ENCODE measurements at regions not wholly inside any gene's neighbourhood (a gene's known extent, or its start where the extent isn't known, plus 50 kb on each side); places are given as distances from the start of the nearest gene placed in this dataset.

DNA sequence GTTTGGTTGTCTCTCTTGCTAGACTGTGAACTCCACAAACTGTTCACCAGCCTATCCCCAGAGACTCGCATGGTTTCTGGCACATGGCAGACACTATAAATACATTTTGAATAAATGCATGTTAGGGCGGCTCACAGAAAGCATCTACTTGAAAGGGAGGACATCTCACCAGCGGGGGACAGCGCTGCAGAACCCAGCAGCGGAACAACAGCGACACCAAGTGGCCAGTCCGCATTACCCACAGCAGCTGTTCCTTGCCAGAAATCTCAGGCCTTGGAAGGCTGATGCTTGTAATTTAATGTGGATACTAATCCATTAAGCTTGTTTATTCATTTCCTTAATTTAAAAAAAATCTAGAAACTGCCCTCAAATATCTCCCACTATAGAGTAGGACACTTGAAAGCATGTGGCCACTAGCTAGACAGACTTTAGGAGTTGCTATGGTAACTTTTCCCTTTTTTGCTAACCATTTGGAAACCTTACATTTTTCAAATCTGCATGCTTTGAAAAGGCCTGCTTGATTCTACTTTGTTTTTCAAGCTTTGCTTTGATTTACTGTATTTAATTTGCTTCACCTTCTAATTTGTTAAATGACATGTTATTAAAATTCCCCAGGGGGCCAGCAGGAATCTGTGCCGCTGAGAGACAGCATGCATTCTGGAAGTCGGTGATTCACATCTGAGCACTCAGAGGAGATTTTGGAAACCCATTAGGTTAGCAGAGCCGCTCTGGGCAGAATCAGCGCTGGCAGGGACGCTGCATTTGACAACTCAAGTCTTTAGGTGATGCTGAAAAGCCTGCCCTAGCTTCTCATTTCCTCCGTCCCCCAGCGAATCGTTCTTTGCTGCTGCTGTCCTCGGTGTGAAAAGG is 63.5 kb upstream of the SSX2IP start:
- TF ChIP-seq, protein P1, sequence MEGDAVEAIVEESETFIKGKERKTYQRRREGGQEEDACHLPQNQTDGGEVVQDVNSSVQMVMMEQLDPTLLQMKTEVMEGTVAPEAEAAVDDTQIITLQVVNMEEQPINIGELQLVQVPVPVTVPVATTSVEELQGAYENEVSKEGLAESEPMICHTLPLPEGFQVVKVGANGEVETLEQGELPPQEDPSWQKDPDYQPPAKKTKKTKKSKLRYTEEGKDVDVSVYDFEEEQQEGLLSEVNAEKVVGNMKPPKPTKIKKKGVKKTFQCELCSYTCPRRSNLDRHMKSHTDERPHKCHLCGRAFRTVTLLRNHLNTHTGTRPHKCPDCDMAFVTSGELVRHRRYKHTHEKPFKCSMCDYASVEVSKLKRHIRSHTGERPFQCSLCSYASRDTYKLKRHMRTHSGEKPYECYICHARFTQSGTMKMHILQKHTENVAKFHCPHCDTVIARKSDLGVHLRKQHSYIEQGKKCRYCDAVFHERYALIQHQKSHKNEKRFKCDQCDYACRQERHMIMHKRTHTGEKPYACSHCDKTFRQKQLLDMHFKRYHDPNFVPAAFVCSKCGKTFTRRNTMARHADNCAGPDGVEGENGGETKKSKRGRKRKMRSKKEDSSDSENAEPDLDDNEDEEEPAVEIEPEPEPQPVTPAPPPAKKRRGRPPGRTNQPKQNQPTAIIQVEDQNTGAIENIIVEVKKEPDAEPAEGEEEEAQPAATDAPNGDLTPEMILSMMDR (conservative IDR thresholded peaks at IDR 0.05; ENCODE audit: low read length) = peak; percentile 99
- no peak for TF ChIP-seq EZH2phosphoT487 (IDR thresholded peaks at IDR 0.05; ENCODE audit: borderline replicate concordance, low read depth, low read length)

Measured in OCI-LY7 (cell line).